HG02973 (cell line): ENCODE measurements at regions not wholly inside any gene's neighbourhood (a gene's known extent, or its start where the extent isn't known, plus 50 kb on each side); places are given as distances from the start of the nearest gene placed in this dataset.

ENCODE experiments used
- ATAC-seq: cut with Tn5 transposase; IDR thresholded peaks from one replicate; pipeline ENCODE4 v1.9.1; 2021; ENCODE audit warnings: moderate library complexity; ENCODE audit not compliant: unreplicated experiment

- no peak for ATAC-seq
Measured at GRCh38 chr2:71746946-71747501, 293.7 kb downstream of the DYSF start.

DNA sequence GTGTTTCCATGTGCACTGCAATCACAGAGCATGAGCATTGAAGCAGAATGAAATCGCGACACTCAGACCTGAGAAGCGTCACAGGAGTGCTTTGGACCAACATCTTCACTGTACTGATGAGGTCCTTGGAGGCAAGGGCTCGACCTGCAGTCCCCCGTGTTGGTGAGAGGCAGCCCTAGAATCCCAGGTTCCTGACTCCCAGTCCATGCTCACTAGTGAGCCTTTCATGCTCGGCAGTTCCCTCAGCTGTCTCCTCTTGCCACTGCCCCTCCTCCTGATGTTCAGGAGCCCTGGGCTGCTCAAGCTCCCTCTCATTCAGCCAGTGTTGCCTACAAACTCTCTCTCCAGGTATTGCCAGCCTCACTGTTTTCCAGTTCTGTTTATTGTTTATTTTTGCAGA, 291.4 kb downstream of the DYSF start:
- no peak for ATAC-seq

- ATAC-seq, result no peak
Measured at GRCh38 chr2:71743995-71744675, 290.8 kb downstream of the DYSF start.

GRCh38 chr2:71742953-71743601, 289.7 kb downstream of the DYSF start:
- no peak for ATAC-seq

DNA sequence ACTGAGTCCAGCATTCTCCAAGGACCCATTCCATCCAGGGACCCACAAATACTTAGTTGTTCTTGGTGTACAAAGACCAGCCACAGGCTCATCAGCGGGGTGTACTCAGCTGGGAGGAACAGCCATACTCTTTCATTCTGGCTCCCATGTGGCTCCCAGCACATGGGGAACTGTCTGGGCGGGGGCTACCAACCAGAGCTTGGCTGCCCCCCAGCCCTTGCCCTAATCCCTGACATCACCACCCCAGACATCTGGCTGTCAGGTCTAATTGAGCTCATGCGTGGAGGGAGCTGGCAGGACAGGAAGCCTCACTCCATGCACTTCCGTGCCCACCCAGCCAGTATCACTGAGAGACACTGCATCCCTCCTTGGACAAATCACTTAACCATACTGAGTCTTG, 283.6 kb downstream of the DYSF start:
- no peak for ATAC-seq

- ATAC-seq, result no peak
Measured at GRCh38 chr2:71736091-71736861, 282.9 kb downstream of the DYSF start.
